Neural progenitor cell (in vitro differentiated cells): ENCODE measurements at regions not wholly inside any gene's neighbourhood (a gene's known extent, or its start where the extent isn't known, plus 50 kb on each side); places are given as distances from the start of the nearest gene placed in this dataset.

ENCODE experiments used
- CTCF ChIP-seq: fragments of 200-600 bp; sonication (generic); IDR thresholded peaks from 2 replicates; pipeline ENCODE4 v1.5.1; 2017; ENCODE audit warnings: antibody characterized with exemption, mild to moderate bottlenecking
- EZH2 ChIP-seq: fragments of 200-600 bp; sonication (generic); IDR thresholded peaks from 2 replicates; pipeline ENCODE4 v1.6.1; 2017; ENCODE audit warnings: antibody characterized with exemption, mild to moderate bottlenecking, moderate library complexity
- EZH2phosphoT487 ChIP-seq: fragments of 200-600 bp; sonication (generic); IDR thresholded peaks from 2 replicates; pipeline ENCODE4 v1.6.1; 2017; ENCODE audit warnings: antibody characterized with exemption

GRCh38 chr18:25518716-25519053 lies 166.7 kb upstream of the ZNF521 start:
- TF ChIP-seq CTCF (no peak), EZH2 (no peak), EZH2phosphoT487 (no peak)
